Pancreas (tissue), 10 donors: ENCODE measurements at regions not wholly inside any gene's neighbourhood (a gene's known extent, or its start where the extent isn't known, plus 50 kb on each side); places are given as distances from the start of the nearest gene placed in this dataset.
"Not testable (repeated sequence)": the region's sequence is repeated elsewhere in the genome, so short reads cannot be mapped to it uniquely, and the experiment has no call there.

Experiments
- ATAC-seq, 4 donors: fragments of 200-7000 bp; cut with Tn5 transposase; one replicate each; pipeline versions ENCODE4 v1.8.0 to v1.9.1; 2020; ENCODE audit warnings: mild to moderate bottlenecking in 4 of 4, moderate library complexity in 4 of 4
- DNase-seq, 6 donors: peaks; one replicate each; pipeline ENCODE4 v3.0.0-alpha.2; 2020
- FAIRE-seq: peaks from 2 replicates; lab custom pipeline; 2012; peaks lifted over from hg19 to GRCh38; lab: Jason Lieb, UNC
- H3K27ac ChIP-seq, 4 donors: fragments of 200-600 bp; sonication (generic); 1 replicate in 3 of 4; 2 replicates in 1 of 4; pipeline versions ENCODE4 v1.5.0 to v1.8.0; 2020
- H3K27me3 ChIP-seq, 4 donors: fragments of 200-600 bp; one replicate each; pipeline ENCODE4 v1.8.0; 2021
- H3K36me3 ChIP-seq, 3 donors: fragments of 200-600 bp; sonication (generic) in 1 of 3; one replicate each; pipeline versions ENCODE4 v1.5.0 to v1.8.0; 2020 to 2021
- H3K4me1 ChIP-seq, 3 donors: fragments of 200-600 bp; one replicate each; pipeline ENCODE4 v1.8.0; 2021
- H3K4me3 ChIP-seq, 4 donors: fragments of 200-600 bp; sonication (generic) in 2 of 4; one replicate each; pipeline versions ENCODE4 v1.5.0 to v1.8.0; 2020 to 2021
- H3K9me3 ChIP-seq, 4 donors: fragments of 200-600 bp; one replicate each; pipeline ENCODE4 v1.8.0; 2021
- CTCF ChIP-seq, 4 donors: fragments of 200-600 bp; sonication (generic) in 3 of 4; IDR thresholded peaks; one replicate each; pipeline versions ENCODE4 v1.5.0 to v1.8.0; 2021; ENCODE audit warnings: antibody characterized with exemption in 4 of 4
- WGBS, 2 donors: extraction: QIAGEN DNeasy Blood & Tissue Kit; methylation state at CpG; one replicate each; pipeline ENCODE4 v1.1.7; 2013; 5-methylcytosine and 5-hydroxymethylcytosine counted together
- intact Hi-C, 3 donors: fragments of 100-400 bp; cut with DNase I; formaldehyde crosslinking; loops; one replicate each; pipeline versions ENCODE4 v1.11.1 to v1.14.2; 2022
- donor health status: healthy with polysubstance abuse.
- donor health status: DM: no; HTN: no; CAD: no; lungs with moderate emphysema.
- donor health status: DM: no; HTN: no; CAD: no.
- donor health status: control.
- donor health status: control.
- donor health status: Bipolar disorder and iron deficiency.
- donor health status: DM: yes; HTN: yes; CAD: no.
- donor health status: DM: no; HTN: no; CAD: no.
- donor health status: DM: no; HTN: no; CAD: no.
- donor health status: DM: yes; HTN: yes; CAD: no.

- no peaks in the 10 kb centered on the region for H3K9me3 ChIP-seq
- no peak overlapping the region for H3K27ac ChIP-seq
- intact Hi-C loops: no loop called here
- DNase-seq (no peak), ATAC-seq (no peak), FAIRE-seq (no peak)
- H3K36me3 ChIP-seq: no peaks in the 10 kb centered on the region
- no peak for TF ChIP-seq CTCF (IDR thresholded peaks at IDR 0.05)
- peaks cover 0 to 16% (median 9%) of the 10 kb centered on the region in 3 donors for H3K4me1 ChIP-seq
- no peaks in the 10 kb centered on the region for H3K27me3 ChIP-seq
- WGBS, 2 donors: 69 to 75% methylated on average over 1 of the region's 1 CpG
- H3K4me3 ChIP-seq: no peak overlapping the region
Observed at GRCh38 chr10:87603196-87603595, 56.5 kb upstream of the PAPSS2 start.

GRCh38 chr10:87603769-87604168 lies 55.9 kb upstream of the PAPSS2 start:
- Histone ChIP-seq H3K36me3 (no peaks in the 10 kb centered on the region), H3K4me1 (peaks cover 0 to 16% (median 9%) of the 10 kb centered on the region in 3 donors), H3K4me3 (no peak overlapping the region), H3K27ac (no peak overlapping the region), H3K27me3 (no peaks in the 10 kb centered on the region), H3K9me3 (no peaks in the 10 kb centered on the region)
- DNase-seq (no peak), FAIRE-seq (no peak), ATAC-seq (no peak)
- TF ChIP-seq CTCF (IDR thresholded peaks at IDR 0.05): no peak
- intact Hi-C loops: no loop called here
- WGBS, 2 donors: 86% methylated on average over 4 of the region's 4 CpGs

GRCh38 chr10:87605628-87606251 lies 53.9 kb upstream of the PAPSS2 start:
- H3K4me1 ChIP-seq: peaks cover 0 to 16% (median 9%) of the 10 kb centered on the region in 3 donors
- H3K9me3 ChIP-seq: no peaks in the 10 kb centered on the region
- no peak for DNase-seq
- H3K4me3 ChIP-seq: no peak overlapping the region
- H3K27me3 ChIP-seq: no peaks in the 10 kb centered on the region
- no peak for FAIRE-seq
- TF ChIP-seq CTCF (IDR thresholded peaks at IDR 0.05): no peak
- ATAC-seq: peak in 3 of 4 donors; percentile 51 to 58 (median 55)
- intact Hi-C loops: no loop called here
- WGBS, 2 donors: 59 to 74% methylated on average over 4 of the region's 4 CpGs
- H3K36me3 ChIP-seq: no peaks in the 10 kb centered on the region
- peak overlapping the region in 2 of 4 donors; percentile 44 to 47 for H3K27ac ChIP-seq

GRCh38 chr10:87608756-87609155 lies 50.9 kb upstream of the PAPSS2 start:
- intact Hi-C loops: no loop called here
- H3K27ac ChIP-seq: no peak overlapping the region
- no peak for FAIRE-seq
- no peaks in the 10 kb centered on the region for H3K9me3 ChIP-seq
- H3K36me3 ChIP-seq: no peaks in the 10 kb centered on the region
- DNase-seq: no peak
- TF ChIP-seq CTCF (IDR thresholded peaks at IDR 0.05): no peak
- WGBS, 2 donors: 67 to 71% methylated on average over 4 of the region's 4 CpGs
- peaks cover 0 to 11% (median 9%) of the 10 kb centered on the region in 3 donors for H3K4me1 ChIP-seq
- H3K27me3 ChIP-seq: no peaks in the 10 kb centered on the region
- ATAC-seq: peak in 2 of 4 donors; percentile 33 to 51
- H3K4me3 ChIP-seq: no peak overlapping the region

GRCh38 chr10:87609563-87609962 lies 50.1 kb upstream of the PAPSS2 start:
- intact Hi-C loops, ATAC-seq, H3K36me3 ChIP-seq, H3K9me3 ChIP-seq, FAIRE-seq, H3K27me3 ChIP-seq, DNase-seq, H3K4me3 ChIP-seq, H3K27ac ChIP-seq: not testable (repeated sequence)
- H3K4me1 ChIP-seq: peaks cover 0 to 11% (median 9%) of the 10 kb centered on the region in 3 donors
- WGBS, 2 donors: 83% methylated on average over 3 of the region's 3 CpGs
